ENCODE measurements at regions not wholly inside any gene's neighbourhood (a gene's known extent, or its start where the extent isn't known, plus 50 kb on each side); places are given as distances from the start of the nearest gene placed in this dataset.

- no peak for DNase-seq (ENCODE audit: low read depth in 2 of 2)
These were observed 283.3 kb downstream of the RRAGC start for GRCh38 chr1:38576241-38576640.

GRCh38 chr1:38571726-38572125 lies 287.8 kb downstream of the RRAGC start:
- DNase-seq (ENCODE audit: low read depth in 2 of 2), result no peak

- DNase-seq (ENCODE audit: low read depth in 2 of 2), result no peak
These were observed 289.0 kb downstream of the RRAGC start for GRCh38 chr1:38570657-38570975.

GRCh38 chr1:38569932-38570656 lies 289.5 kb downstream of the RRAGC start:
- no peak for DNase-seq (ENCODE audit: low read depth in 2 of 2)

GRCh38 chr1:38568061-38568857 lies 291.3 kb downstream of the RRAGC start:
- no peak for DNase-seq (ENCODE audit: low read depth in 2 of 2)

GRCh38 chr1:38567401-38567800 lies 292.2 kb downstream of the RRAGC start:
- DNase-seq (ENCODE audit: low read depth in 2 of 2), result no peak

- no peak for DNase-seq (ENCODE audit: low read depth in 2 of 2)
These were observed 294.5 kb downstream of the RRAGC start for GRCh38 chr1:38565020-38565491.

GRCh38 chr1:38563942-38564735 lies 295.4 kb downstream of the RRAGC start:
- no peak for DNase-seq (ENCODE audit: low read depth in 2 of 2)

- no peak for DNase-seq (ENCODE audit: low read depth in 2 of 2)
These were observed 297.8 kb downstream of the RRAGC start for GRCh38 chr1:38561725-38562124.

GRCh38 chr1:38561110-38561509 lies 298.5 kb downstream of the RRAGC start:
- no peak for DNase-seq (ENCODE audit: low read depth in 2 of 2)

GRCh38 chr1:38560457-38560856 lies 299.1 kb downstream of the RRAGC start:
- no peak for DNase-seq (ENCODE audit: low read depth in 2 of 2)

- no peak for DNase-seq (ENCODE audit: low read depth in 2 of 2)
These were observed 300.0 kb downstream of the RRAGC start for GRCh38 chr1:38559446-38560165.

- DNase-seq (ENCODE audit: low read depth in 2 of 2), result no peak
These were observed 300.8 kb downstream of the RRAGC start for GRCh38 chr1:38558500-38559445.

- DNase-seq (ENCODE audit: low read depth in 2 of 2), result no peak
These were observed 301.5 kb downstream of the RRAGC start for GRCh38 chr1:38558055-38558454.

GRCh38 chr1:38555594-38555993 lies 304.0 kb downstream of the RRAGC start:
- no peak for DNase-seq (ENCODE audit: low read depth in 2 of 2)

GRCh38 chr1:38555130-38555529 lies 304.4 kb downstream of the RRAGC start:
- DNase-seq (ENCODE audit: low read depth in 2 of 2), result no peak

- no peak for DNase-seq (ENCODE audit: low read depth in 2 of 2)
These were observed 308.0 kb downstream of the RRAGC start for GRCh38 chr1:38551318-38552307.

GRCh38 chr1:38549191-38549590 lies 310.4 kb downstream of the RRAGC start:
- no peak for DNase-seq (ENCODE audit: low read depth in 2 of 2)

GRCh38 chr1:38547321-38547720 lies 312.3 kb downstream of the RRAGC start:
- DNase-seq (ENCODE audit: low read depth in 2 of 2), result no peak
